GM12878 (cell line): ENCODE measurements at regions not wholly inside any gene's neighbourhood (a gene's known extent, or its start where the extent isn't known, plus 50 kb on each side); places are given as distances from the start of the nearest gene placed in this dataset.

Experiments used
- ATAC-seq: fragments of 200-7000 bp; cut with Tn5 transposase; 3 replicates; pipeline ENCODE4 v1.9.1; 2020; ENCODE audit warnings: mild to moderate bottlenecking, moderate library complexity
- BruUV-seq: library from RNA; stranded (reverse); fragments of 400-500 nt; replicated peaks from 2 replicates; lab custom pipeline; 2021; lab: Mats Ljungman, UMichigan
- CTCF ChIA-PET: fragments of 300-600 bp; sonication (Branson Sonifier 250); formaldehyde crosslinking; extraction: SDS; loops from one replicate; lab custom pipeline; 2021; ENCODE audit warnings: inconsistent platforms; lab: Yijun Ruan, JAX
- POLR2A ChIA-PET: fragments of 350-600 bp; formaldehyde crosslinking; extraction: SDS; loops from one replicate; lab custom pipeline; 2021; ENCODE audit warnings: inconsistent platforms; lab: Charles Lee
- RAD21 ChIA-PET: fragments of 300-600 bp; sonication (Branson Sonifier 250); formaldehyde crosslinking; loops from one replicate; lab custom pipeline; 2023; ENCODE audit warnings: antibody characterized with exemption; ENCODE audit not compliant: unreplicated experiment; lab: Charles Lee
- SMC1A ChIA-PET: fragments of 300-600 bp; sonication (Branson Sonifier 250); formaldehyde crosslinking; loops from one replicate; lab custom pipeline; 2023; ENCODE audit not compliant: unreplicated experiment, uncharacterized antibody; lab: Charles Lee
- DNase-seq: peaks from one replicate; pipeline ENCODE4 v3.0.0-alpha.2; 2011; ENCODE audit warnings: low read depth, low spot score
- FAIRE-seq: peaks from 3 replicates; lab custom pipeline; 2011; peaks lifted over from hg19 to GRCh38; lab: Jason Lieb, UNC
- H2AFZ ChIP-seq: 2 replicates; pipeline ENCODE4 v1.6.0; 2011; ENCODE audit warnings: low read depth, low read length, control low read depth; ENCODE audit not compliant: control insufficient read depth
- H3K27ac ChIP-seq: 2 replicates; pipeline ENCODE4 v1.5.1; 2011; ENCODE audit warnings: control low read depth; ENCODE audit not compliant: control insufficient read depth, insufficient read depth
- H3K27me3 ChIP-seq, 2 experiments: replicated peaks in 1 of 2; 2 replicates each; pipeline versions ENCODE4 v1.6.0 to v1.6.1; 2011; ENCODE audit warnings: low read length in 1 of 2; ENCODE audit not compliant: control insufficient read depth in 2 of 2, insufficient read depth in 2 of 2
- H3K36me3 ChIP-seq, 2 experiments: 2 replicates each; pipeline ENCODE4 v1.5.1; 2011; ENCODE audit warnings: low read length in 1 of 2; ENCODE audit not compliant: control insufficient read depth in 2 of 2, insufficient read depth in 2 of 2
- H3K4me1 ChIP-seq: 2 replicates; pipeline ENCODE4 v1.6.1; 2011; ENCODE audit warnings: mild to moderate bottlenecking, low read length, moderate library complexity, mixed read lengths; ENCODE audit not compliant: control insufficient read depth, insufficient read depth
- H3K4me2 ChIP-seq: 2 replicates; pipeline ENCODE4 v1.6.0; 2011; ENCODE audit warnings: control low read depth; ENCODE audit not compliant: control insufficient read depth, insufficient read depth
- H3K4me3 ChIP-seq: fragments of 200-600 bp; sonication (generic); 2 replicates; pipeline ENCODE4 v1.5.1; 2016
- H3K79me2 ChIP-seq: 2 replicates; pipeline ENCODE4 v1.6.0; 2011; ENCODE audit warnings: low read length; ENCODE audit not compliant: control insufficient read depth, insufficient read depth
- H3K9ac ChIP-seq: 2 replicates; pipeline ENCODE4 v1.8.0; 2011; ENCODE audit warnings: low read length, control low read depth, mixed read lengths; ENCODE audit not compliant: control insufficient read depth, insufficient read depth
- H3K9me3 ChIP-seq: replicated peaks from 3 replicates; pipeline ENCODE4 v1.5.1; 2011; ENCODE audit warnings: mild to moderate bottlenecking, low read length; ENCODE audit not compliant: control insufficient read depth, insufficient read depth
- H4K20me1 ChIP-seq: 2 replicates; pipeline ENCODE4 v1.6.0; 2011; ENCODE audit not compliant: control insufficient read depth, insufficient read depth
- BCLAF1 ChIP-seq: fragments of 450-650 bp; IDR thresholded peaks from 2 replicates; pipeline ENCODE4 v1.6.1; 2017; ENCODE audit warnings: antibody characterized with exemption, mild to moderate bottlenecking, moderate library complexity
- CTCF ChIP-seq, 3 experiments: IDR thresholded peaks in 2 of 3; conservative IDR thresholded peaks in 1 of 3; 2 replicates each; pipeline ENCODE4 v1.5.1; 2011; ENCODE audit warnings: low read depth in 3 of 3, low read length in 3 of 3, mild to moderate bottlenecking in 3 of 3, control low read depth in 2 of 3, moderate library complexity in 2 of 3, inconsistent platforms in 1 of 3, mixed read lengths in 1 of 3; ENCODE audit not compliant: control insufficient read depth in 2 of 3, insufficient read depth in 1 of 3; ENCODE audit errors: extremely low read depth in 1 of 3
- EP300 ChIP-seq, 2 experiments: fragments of 150-350 bp in 1 of 2; IDR thresholded peaks; 2 replicates each; pipeline ENCODE4 v1.6.1; 2011 to 2012; ENCODE audit warnings: low read depth in 2 of 2, low read length in 2 of 2, borderline replicate concordance in 1 of 2, improper control_type of control experiment in 1 of 2, inconsistent platforms in 1 of 2; ENCODE audit not compliant: control insufficient read depth in 1 of 2
- FOS ChIP-seq: IDR thresholded peaks from 3 replicates; pipeline ENCODE4 v1.6.1; 2011; ENCODE audit warnings: borderline replicate concordance; ENCODE audit not compliant: insufficient read length; ENCODE audit errors: extremely low read depth
- KDM1A ChIP-seq: fragments of 200-600 bp; sonication (generic); IDR thresholded peaks from 2 replicates; pipeline ENCODE4 v1.6.1; 2016; ENCODE audit warnings: borderline replicate concordance
- REST ChIP-seq: IDR thresholded peaks from 2 replicates; pipeline ENCODE4 v1.6.1; 2012; ENCODE audit warnings: mild to moderate bottlenecking, low read depth, low read length
- ZNF622 ChIP-seq: fragments of 450-650 bp; IDR thresholded peaks from 2 replicates; pipeline ENCODE4 v1.6.1; 2017; ENCODE audit warnings: mild to moderate bottlenecking, inconsistent platforms
- ZNF687 ChIP-seq: fragments of 450-650 bp; IDR thresholded peaks from 2 replicates; pipeline ENCODE4 v1.6.1; 2017; ENCODE audit warnings: mild to moderate bottlenecking, moderate library complexity
- ZZZ3 ChIP-seq: IDR thresholded peaks from 2 replicates; pipeline ENCODE4 v1.6.1; 2011; ENCODE audit warnings: low read depth; ENCODE audit not compliant: control insufficient read depth, insufficient read length
- WGBS: methylation state at CpG from one replicate; pipeline ENCODE4 v1.1.6; 2016; ENCODE audit warnings: low lambda C conversion rate; ENCODE audit not compliant: insufficient replicate concordance, insufficient coverage; ENCODE audit errors: missing lambda C conversion rate; 5-methylcytosine and 5-hydroxymethylcytosine counted together
- in situ Hi-C: fragments of 300-500 bp; cut with MboI; formaldehyde crosslinking; loops from 9 replicates; pipeline ENCODE4 v1.14.3; 2018; ENCODE audit warnings: mixed read lengths
- intact Hi-C: fragments of 100-400 bp; cut with micrococcal nuclease; formaldehyde crosslinking; loops from one replicate; pipeline ENCODE4 v1.14.2; 2022; ENCODE audit not compliant: unreplicated experiment

- TF ChIP-seq CTCF (IDR thresholded peaks at IDR 0.05 in 2 of 3, conservative IDR thresholded peaks at IDR 0.05 in 1 of 3; ENCODE audit: control insufficient read depth in 2 of 3, extremely low read depth in 1 of 3, insufficient read depth in 1 of 3, low read depth in 3 of 3, low read length in 3 of 3) (no peak), REST (no peak), FOS (no peak), ZZZ3 (no peak)
Observed at GRCh38 chr14:61934385-61934784, 172.2 kb downstream of the SNAPC1 start (continued).

GRCh38 chr14:61939776-61940175, 177.6 kb downstream of the SNAPC1 start:
- no peak overlapping the region for H3K4me2 ChIP-seq
- H2AFZ ChIP-seq: no peak overlapping the region
- H3K4me1 ChIP-seq: no peaks in the 10 kb centered on the region
- no peak overlapping the region for H3K27ac ChIP-seq
- no peak overlapping the region for H3K9ac ChIP-seq
- no peak for FAIRE-seq
- no peak for DNase-seq
- H3K27me3 ChIP-seq: peaks cover 0 to 1% of the 10 kb centered on the region in 2 experiments; a peak in 3 of 4 replicates
- SMC1A ChIA-PET: no interaction called here
- CTCF ChIA-PET: interaction anchor here (1.2 kb wide), 1 partner anchor 14 kb away, joined by 3 read pairs; no protein-coding TSS in a partner anchor
- H3K4me3 ChIP-seq: no peak overlapping the region
- H3K36me3 ChIP-seq: no peaks in the 10 kb centered on the region
- POLR2A ChIA-PET: no interaction called here
- BruUV-seq: no TSS peak
- WGBS: 0% methylated on average over 2 of the region's 2 CpGs
- no peaks in the 10 kb centered on the region for H3K79me2 ChIP-seq
- no peaks in the 10 kb centered on the region for H3K9me3 ChIP-seq
- in situ Hi-C loops (no loop called here), intact Hi-C loops (no loop called here)
- ATAC-seq: no peak
- RAD21 ChIA-PET: no interaction called here
- H4K20me1 ChIP-seq: no peaks in the 10 kb centered on the region
- TF ChIP-seq ZNF687: no peak
- TF ChIP-seq ZNF622: no peak
- no peak for TF ChIP-seq KDM1A
- TF ChIP-seq EP300 (IDR thresholded peaks at IDR 0.05; ENCODE audit: borderline replicate concordance in 1 of 2, control insufficient read depth in 1 of 2, low read depth in 2 of 2, low read length in 2 of 2): no peak
- no peak for TF ChIP-seq BCLAF1
